GM06990 (cell line): ENCODE measurements at regions not wholly inside any gene's neighbourhood (a gene's known extent, or its start where the extent isn't known, plus 50 kb on each side); places are given as distances from the start of the nearest gene placed in this dataset.

Source experiments
- DNase-seq: peaks from one replicate; pipeline ENCODE4 v3.0.0-alpha.2; 2011; ENCODE audit not compliant: insufficient read length; ENCODE audit errors: extremely low read depth
- H3K27me3 ChIP-seq: replicated peaks from 2 replicates; pipeline ENCODE4 v1.6.0; 2011; ENCODE audit warnings: low read length; ENCODE audit not compliant: control insufficient read depth, insufficient read depth
- H3K36me3 ChIP-seq: 2 replicates; pipeline ENCODE4 v1.5.1; 2011; ENCODE audit warnings: low read length; ENCODE audit not compliant: control insufficient read depth, insufficient read depth
- H3K4me3 ChIP-seq: replicated peaks from 2 replicates; pipeline ENCODE4 v1.5.1; 2011; ENCODE audit warnings: low read depth, mild to moderate bottlenecking, control low read depth, low read length
- CTCF ChIP-seq: IDR thresholded peaks from 2 replicates; pipeline ENCODE4 v1.5.1; 2011; ENCODE audit warnings: low read length, control low read depth, mild to moderate bottlenecking, inconsistent platforms; ENCODE audit not compliant: insufficient read depth, poor library complexity, severe bottlenecking

GRCh38 chr10:43980715-43981114, 332.0 kb upstream of the ZNF32 start:
- Histone ChIP-seq H3K36me3 (no peaks in the 10 kb centered on the region), H3K27me3 (no peaks in the 10 kb centered on the region), H3K4me3 (no peak overlapping the region)
- no peak for TF ChIP-seq CTCF
- DNase-seq = no peak

- TF ChIP-seq CTCF = no peak
- Histone ChIP-seq H3K36me3 (no peaks in the 10 kb centered on the region), H3K4me3 (no peak overlapping the region), H3K27me3 (no peaks in the 10 kb centered on the region)
- no peak for DNase-seq
Observed at GRCh38 chr10:43980313-43980712, 331.6 kb upstream of the ZNF32 start.

GRCh38 chr10:43979551-43979950, 330.9 kb upstream of the ZNF32 start:
- no peak for TF ChIP-seq CTCF
- Histone ChIP-seq H3K4me3 (no peak overlapping the region), H3K36me3 (no peaks in the 10 kb centered on the region), H3K27me3 (no peaks in the 10 kb centered on the region)
- DNase-seq = no peak

- H3K27me3 ChIP-seq = no peaks in the 10 kb centered on the region
- no peak for DNase-seq
- no peaks in the 10 kb centered on the region for H3K36me3 ChIP-seq
- H3K4me3 ChIP-seq = no peak overlapping the region
- no peak for TF ChIP-seq CTCF
Observed at GRCh38 chr10:43978936-43979335, 330.3 kb upstream of the ZNF32 start.

GRCh38 chr10:43978091-43978490, 329.4 kb upstream of the ZNF32 start:
- TF ChIP-seq CTCF = no peak
- no peak overlapping the region for H3K4me3 ChIP-seq
- H3K27me3 ChIP-seq = no peaks in the 10 kb centered on the region
- DNase-seq = no peak
- no peaks in the 10 kb centered on the region for H3K36me3 ChIP-seq

- TF ChIP-seq CTCF = no peak
- no peak for DNase-seq
- no peak overlapping the region for H3K4me3 ChIP-seq
- H3K36me3 ChIP-seq = no peaks in the 10 kb centered on the region
- H3K27me3 ChIP-seq = no peaks in the 10 kb centered on the region
Observed at GRCh38 chr10:43976292-43976691, 327.6 kb upstream of the ZNF32 start.
